ENCODE measurements at regions not wholly inside any gene's neighbourhood (a gene's known extent, or its start where the extent isn't known, plus 50 kb on each side); places are given as distances from the start of the nearest gene placed in this dataset.
"Not testable (repeated sequence)": the region's sequence is repeated elsewhere in the genome, so short reads cannot be mapped to it uniquely, and the experiment has no call there.

- in situ Hi-C loops (cut with MboI; ENCODE audit: low pct_unique_long_range_greater_than_20kb, low sequenced_read_pairs): no loop called here
Observed at GRCh38 chr12:97616946-97617345, 154.3 kb downstream of the RMST start.

GRCh38 chr12:97628962-97629361 lies 166.4 kb downstream of the RMST start:
- no peak for DNase-seq
- in situ Hi-C loops (cut with MboI; ENCODE audit: low pct_unique_long_range_greater_than_20kb, low sequenced_read_pairs): no loop called here

More at GRCh38 chr12:97616946-97617345, 154.3 kb downstream of the RMST start:
- DNase-seq: no peak

- DNase-seq: no peak
- in situ Hi-C loops (cut with MboI; ENCODE audit: low pct_unique_long_range_greater_than_20kb, low sequenced_read_pairs): no loop called here
Observed at GRCh38 chr12:97629382-97629781, 166.8 kb downstream of the RMST start.

DNA sequence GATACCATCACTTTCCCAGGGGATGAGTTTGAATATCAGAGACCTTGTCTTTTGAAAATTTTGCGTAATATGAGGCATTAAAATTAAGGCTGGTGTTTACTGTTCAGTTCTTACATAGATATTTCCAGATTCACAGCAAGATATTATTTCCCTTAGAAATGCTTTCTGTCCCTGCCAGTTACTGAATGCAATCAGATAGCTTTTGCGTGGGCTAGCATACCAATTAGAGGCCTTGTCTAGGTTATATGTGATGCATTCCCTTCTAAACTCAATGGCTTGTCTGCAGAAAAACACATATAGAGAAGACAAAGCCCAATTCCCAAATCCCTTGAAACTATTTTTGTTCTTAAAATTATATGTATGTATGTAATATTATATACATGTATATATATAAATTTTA lies 167.8 kb downstream of the RMST start:
- no peak for DNase-seq
- in situ Hi-C loops (cut with MboI; ENCODE audit: low pct_unique_long_range_greater_than_20kb, low sequenced_read_pairs): no loop called here

DNA sequence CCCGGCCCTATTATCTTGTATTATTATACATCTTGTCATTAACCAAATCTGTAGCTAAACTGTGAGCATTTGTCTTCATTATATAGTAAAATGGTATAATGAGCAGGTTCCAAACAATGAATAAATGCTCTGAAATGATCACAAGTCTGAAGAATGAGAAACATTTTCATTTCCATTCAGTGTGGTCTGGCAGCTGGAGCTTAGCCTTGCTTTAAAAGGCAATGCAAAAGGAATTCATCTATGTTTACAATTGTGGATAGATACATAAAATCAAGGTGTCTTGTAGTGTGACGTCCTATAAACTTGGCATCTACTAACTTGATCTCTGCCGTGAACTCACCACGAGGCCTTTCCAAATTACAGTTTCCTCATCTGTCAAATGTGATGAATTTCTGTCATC lies 168.3 kb downstream of the RMST start:
- DNase-seq: no peak
- in situ Hi-C loops (cut with MboI; ENCODE audit: low pct_unique_long_range_greater_than_20kb, low sequenced_read_pairs): no loop called here

DNA sequence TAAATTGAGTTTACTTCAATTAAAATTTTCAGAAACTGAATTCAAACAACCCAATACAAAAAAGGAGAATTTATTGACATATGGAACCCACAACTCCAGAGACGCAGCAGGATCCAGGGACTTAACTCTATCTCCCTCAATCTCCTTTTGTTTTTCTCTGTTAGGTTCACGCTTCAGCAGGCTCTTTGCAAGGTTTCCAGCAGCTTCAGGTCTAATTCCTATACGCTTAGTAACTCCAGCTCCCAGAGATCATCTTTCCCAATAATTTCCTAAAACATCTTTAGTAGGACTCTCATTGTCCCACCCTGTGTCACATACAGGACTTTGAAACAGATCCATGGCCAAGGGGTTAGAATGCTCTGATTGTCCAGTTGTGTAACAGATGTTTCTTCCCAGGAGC lies 175.2 kb downstream of the RMST start:
- no peak for DNase-seq
- in situ Hi-C loops (cut with MboI; ENCODE audit: low pct_unique_long_range_greater_than_20kb, low sequenced_read_pairs): no loop called here

DNA sequence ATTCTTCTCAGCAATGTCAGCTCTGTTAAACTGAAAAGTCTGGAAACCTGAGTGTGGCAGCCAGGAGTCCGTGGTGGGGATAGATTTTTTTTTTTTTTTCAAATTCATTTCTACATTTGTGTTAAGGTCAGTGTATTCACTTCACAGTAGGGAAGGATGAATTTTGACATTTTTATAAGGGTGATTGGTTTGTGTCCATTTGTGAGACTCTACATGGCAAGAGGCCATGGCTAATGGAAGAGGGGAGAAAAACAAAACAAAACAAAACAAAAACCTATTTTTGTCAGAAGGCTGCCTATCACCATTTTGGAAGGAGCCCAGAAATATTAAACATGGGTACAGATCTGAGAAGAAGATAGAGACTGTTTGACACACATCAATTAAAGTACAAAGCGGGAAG lies 176.1 kb downstream of the RMST start:
- in situ Hi-C loops (cut with MboI; ENCODE audit: low pct_unique_long_range_greater_than_20kb, low sequenced_read_pairs): no loop called here

DNA sequence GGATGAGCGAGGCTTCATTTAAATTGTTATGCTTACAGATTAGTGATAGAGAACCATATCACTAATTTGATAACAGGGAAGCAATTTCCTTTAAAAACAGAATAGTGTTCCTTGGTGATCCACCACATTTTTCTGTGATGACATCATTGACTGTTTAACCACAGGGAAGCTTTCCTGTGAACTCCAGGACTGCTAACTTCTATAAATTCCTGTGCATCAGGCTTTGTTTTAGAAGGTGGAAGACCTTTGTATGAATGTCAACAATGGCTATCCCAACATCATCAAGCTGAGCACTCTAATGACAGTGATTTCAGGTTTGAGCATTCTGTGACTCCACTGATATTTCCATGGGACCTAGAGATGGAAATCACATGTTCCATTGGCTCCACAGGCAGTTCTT lies 177.1 kb downstream of the RMST start:
- DNase-seq: no peak
- in situ Hi-C loops (cut with MboI; ENCODE audit: low pct_unique_long_range_greater_than_20kb, low sequenced_read_pairs): no loop called here

More for the DNA sequence above, 176.1 kb downstream of the RMST start:
- DNase-seq: no peak

- in situ Hi-C loops (cut with MboI; ENCODE audit: low pct_unique_long_range_greater_than_20kb, low sequenced_read_pairs): no loop called here
- DNase-seq: no peak
Observed at GRCh38 chr12:97640826-97641225, 178.2 kb downstream of the RMST start.

DNA sequence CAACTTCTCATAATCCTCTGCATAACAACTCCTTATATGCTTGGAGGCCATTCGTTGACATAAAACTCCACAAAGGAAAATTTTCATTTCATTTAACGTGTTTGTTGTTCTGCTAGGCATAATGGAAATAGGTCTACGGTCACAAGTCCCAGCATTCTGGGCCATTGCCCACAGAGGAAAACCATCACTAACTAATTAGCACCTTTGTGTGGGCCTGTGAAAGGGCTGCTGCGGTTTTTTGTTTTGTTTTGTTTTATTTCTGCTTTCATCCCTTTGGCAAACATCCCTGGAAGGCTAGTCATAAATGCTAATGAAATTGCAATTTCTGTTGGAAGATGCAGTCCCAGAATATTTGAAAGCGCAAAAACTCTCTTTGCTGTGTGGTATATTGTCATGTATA lies 180.3 kb downstream of the RMST start:
- DNase-seq: no peak

DNA sequence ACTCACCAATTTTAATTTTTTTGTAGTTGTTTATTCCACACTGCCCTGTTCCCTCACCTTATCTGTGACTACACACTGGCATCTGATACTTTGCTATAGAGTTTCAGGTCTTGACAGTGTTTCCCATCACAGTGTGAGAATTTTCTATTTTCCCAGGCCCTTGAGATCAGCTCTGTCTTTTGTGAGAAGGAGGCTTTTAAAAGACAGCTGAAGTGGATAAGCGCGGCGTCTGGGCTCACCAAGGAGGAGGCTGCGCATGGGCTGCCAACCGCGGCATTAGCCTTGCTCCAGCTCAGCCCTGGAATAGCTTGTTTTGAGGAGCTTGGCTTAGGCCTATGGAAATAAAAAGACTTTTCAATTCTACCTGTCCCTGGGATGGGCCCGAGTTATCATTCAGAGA lies 181.3 kb downstream of the RMST start:
- DNase-seq: no peak
- in situ Hi-C loops (cut with MboI; ENCODE audit: low pct_unique_long_range_greater_than_20kb, low sequenced_read_pairs): no loop called here

More for the DNA sequence above, 180.3 kb downstream of the RMST start:
- in situ Hi-C loops (cut with MboI; ENCODE audit: low pct_unique_long_range_greater_than_20kb, low sequenced_read_pairs): no loop called here

DNA sequence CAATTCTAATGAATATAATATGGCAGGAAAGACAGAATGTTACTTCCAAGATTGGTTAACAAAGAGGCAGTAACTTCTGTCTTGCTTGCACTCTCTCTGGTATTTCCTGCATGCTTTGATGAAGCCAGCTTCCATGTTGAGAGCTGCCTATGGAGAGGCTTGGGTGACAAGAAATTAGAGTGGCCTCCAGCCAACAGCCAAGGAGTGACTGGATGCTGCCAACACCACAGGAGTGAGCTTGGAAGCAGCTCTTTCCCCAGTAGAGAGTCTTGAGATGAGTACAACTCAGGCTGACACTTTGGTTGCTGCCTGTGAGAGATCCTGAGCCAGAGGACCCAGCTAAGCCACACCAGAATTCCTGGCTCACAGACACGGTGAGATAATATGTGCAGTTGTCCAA lies 183.1 kb downstream of the RMST start:
- in situ Hi-C loops (cut with MboI; ENCODE audit: low pct_unique_long_range_greater_than_20kb, low sequenced_read_pairs): no loop called here
- DNase-seq: no peak

DNA sequence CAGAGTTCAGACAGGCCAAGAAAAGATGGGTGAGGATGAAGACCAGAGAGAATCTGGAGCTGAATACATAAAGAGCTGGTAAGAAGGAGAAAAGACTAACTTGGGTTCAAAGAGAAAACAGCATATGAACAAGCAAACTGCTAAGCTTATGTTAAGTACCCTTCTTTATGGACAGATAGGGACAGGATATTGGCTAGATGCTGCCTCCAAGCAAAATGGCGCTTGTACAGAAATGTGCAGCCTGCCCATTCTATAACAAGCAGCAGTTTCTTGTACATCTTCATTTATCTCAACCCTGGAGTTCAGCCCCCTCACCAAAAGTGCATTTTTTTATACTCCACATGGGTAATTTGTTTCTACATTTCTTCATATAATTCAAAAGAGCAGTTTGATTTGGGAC lies 184.5 kb downstream of the RMST start:
- DNase-seq: no peak
- in situ Hi-C loops (cut with MboI; ENCODE audit: low pct_unique_long_range_greater_than_20kb, low sequenced_read_pairs): no loop called here

- DNase-seq: no peak
- in situ Hi-C loops (cut with MboI; ENCODE audit: low pct_unique_long_range_greater_than_20kb, low sequenced_read_pairs): no loop called here
Observed at GRCh38 chr12:97650242-97650641, 187.6 kb downstream of the RMST start.

DNA sequence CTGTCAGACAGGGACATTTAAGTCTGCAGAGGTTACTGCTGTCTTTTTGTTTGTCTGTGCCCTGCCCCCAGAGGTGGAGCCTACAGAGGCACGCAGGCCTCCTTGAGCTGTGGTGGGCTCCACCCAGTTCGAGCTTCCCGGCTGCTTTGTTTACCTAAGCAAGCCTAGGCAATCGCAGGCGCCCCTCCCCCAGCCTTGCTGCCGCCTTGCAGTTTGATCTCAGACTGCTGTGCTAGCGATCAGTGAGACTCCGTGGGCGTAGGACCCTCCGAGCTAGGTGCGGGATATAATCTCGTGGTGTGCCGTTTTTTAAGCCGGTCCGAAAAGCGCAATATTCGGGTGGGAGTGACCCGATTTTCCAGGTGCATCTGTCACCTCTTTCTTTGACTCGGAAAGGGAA lies 193.9 kb downstream of the RMST start:
- in situ Hi-C loops (cut with MboI; ENCODE audit: low pct_unique_long_range_greater_than_20kb, low sequenced_read_pairs); DNase-seq: not testable (repeated sequence)

- no peak for DNase-seq
- in situ Hi-C loops (cut with MboI; ENCODE audit: low pct_unique_long_range_greater_than_20kb, low sequenced_read_pairs): no loop called here
Observed at GRCh38 chr12:97659117-97659880, 196.7 kb downstream of the RMST start.

DNA sequence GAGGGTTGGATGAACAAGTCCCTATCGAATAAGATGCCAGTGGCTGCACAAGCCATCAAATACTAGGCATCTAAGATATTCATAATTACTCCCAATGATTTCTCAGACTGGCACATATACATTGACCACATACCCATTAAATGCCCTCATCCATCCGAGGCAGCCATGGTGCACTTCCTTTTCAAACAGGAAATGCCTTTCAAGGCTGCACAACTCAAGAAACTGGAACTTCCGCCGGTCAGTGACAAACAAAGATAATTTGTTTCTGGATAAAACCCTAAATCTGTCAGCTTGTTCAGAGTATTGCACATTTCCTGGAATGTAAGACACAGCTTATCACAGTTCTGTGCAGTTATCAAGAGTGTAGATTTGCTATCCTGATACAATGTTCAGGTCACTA lies 203.7 kb downstream of the RMST start:
- no peak for DNase-seq
- in situ Hi-C loops (cut with MboI; ENCODE audit: low pct_unique_long_range_greater_than_20kb, low sequenced_read_pairs): no loop called here

DNA sequence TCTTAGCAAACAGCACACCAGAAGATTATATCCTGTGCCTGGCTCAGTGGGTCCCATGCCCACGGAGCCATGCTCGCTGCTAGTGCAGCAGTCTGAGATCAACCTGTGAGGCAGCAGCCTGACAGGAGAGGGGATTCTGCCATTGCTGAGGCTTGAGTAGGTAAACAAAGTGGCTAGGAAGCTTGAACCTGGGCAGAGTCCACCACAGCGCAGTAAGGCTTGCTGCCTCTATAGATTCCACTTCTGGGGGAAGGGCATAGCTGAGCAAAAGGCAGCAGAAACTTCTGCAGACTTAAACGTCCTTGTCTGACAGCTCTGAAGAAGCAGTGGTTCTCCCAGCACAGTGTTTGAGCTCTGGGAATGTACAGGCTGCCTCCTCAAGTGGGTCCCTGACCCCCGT lies 210.3 kb downstream of the RMST start:
- DNase-seq: no peak
- in situ Hi-C loops (cut with MboI; ENCODE audit: low pct_unique_long_range_greater_than_20kb, low sequenced_read_pairs): no loop called here

DNA sequence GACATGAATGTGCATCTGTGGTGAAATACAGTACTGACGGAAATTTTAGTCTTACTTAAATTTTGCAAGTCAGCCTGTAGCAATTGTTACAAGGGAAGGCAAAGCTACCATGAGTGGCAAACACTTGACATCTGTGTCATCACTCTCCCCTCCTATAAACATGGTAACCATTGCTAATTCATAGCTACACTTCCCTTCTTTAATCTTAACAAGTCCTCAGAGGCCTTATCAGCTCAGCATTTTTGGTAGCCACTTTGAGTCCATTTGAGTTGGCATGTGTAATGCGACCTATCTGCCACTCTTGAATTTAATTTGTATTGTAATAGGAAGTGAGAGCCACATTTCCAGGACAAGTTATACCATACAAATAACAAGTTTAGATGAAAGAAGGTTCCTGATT lies 218.1 kb downstream of the RMST start:
- in situ Hi-C loops (cut with MboI; ENCODE audit: low pct_unique_long_range_greater_than_20kb, low sequenced_read_pairs): no loop called here

GRCh38 chr12:97681612-97682504 lies 219.3 kb downstream of the RMST start:
- DNase-seq: no peak
- in situ Hi-C loops (cut with MboI; ENCODE audit: low pct_unique_long_range_greater_than_20kb, low sequenced_read_pairs): no loop called here

More for the DNA sequence above, 218.1 kb downstream of the RMST start:
- no peak for DNase-seq

Measured in KBM-7 (cell line).